Uterus (tissue), 3 donors: ENCODE measurements at regions not wholly inside any gene's neighbourhood (a gene's known extent, or its start where the extent isn't known, plus 50 kb on each side); places are given as distances from the start of the nearest gene placed in this dataset.

ENCODE experiments used
- DNase-seq, 2 donors: peaks; one replicate each; pipeline ENCODE4 v3.0.0-alpha.2; 2019 to 2020
- H3K27ac ChIP-seq, 2 donors: fragments of 200-600 bp; sonication (generic); 1 replicate in 1 of 2; 2 replicates in 1 of 2; pipeline ENCODE4 v1.5.1; 2016 to 2018
- H3K27me3 ChIP-seq, 2 donors: fragments of 200-600 bp; sonication (generic); one replicate each; pipeline ENCODE4 v1.5.1; 2018 to 2019; ENCODE audit warnings: control low read depth in 1 of 2
- H3K36me3 ChIP-seq, 2 donors: fragments of 200-600 bp; sonication (generic); one replicate each; pipeline ENCODE4 v1.5.1; 2019; ENCODE audit warnings: control low read depth in 1 of 2
- H3K4me1 ChIP-seq, 2 donors: fragments of 200-600 bp; sonication (generic); one replicate each; pipeline ENCODE4 v1.5.1; 2018 to 2019; ENCODE audit warnings: control low read depth in 1 of 2
- H3K4me3 ChIP-seq, 2 donors: fragments of 200-600 bp; sonication (generic); 1 replicate in 1 of 2; 2 replicates in 1 of 2; pipeline ENCODE4 v1.5.1; 2018 to 2019; ENCODE audit warnings: mild to moderate bottlenecking in 1 of 2
- H3K9me3 ChIP-seq, 2 donors: fragments of 200-600 bp; sonication (generic); one replicate each; pipeline ENCODE4 v1.5.1; 2019; ENCODE audit warnings: control low read depth in 1 of 2
- CTCF ChIP-seq, 4 experiments: fragments of 200-600 bp in 2 of 4; fragments of 450-650 bp in 2 of 4; sonication (generic) in 2 of 4; IDR thresholded peaks; one replicate each; pipeline ENCODE4 v1.5.1; 2016 to 2019; ENCODE audit warnings: antibody characterized with exemption in 4 of 4, mild to moderate bottlenecking in 2 of 4, moderate library complexity in 1 of 4
- POLR2A ChIP-seq, 2 donors: fragments of 450-650 bp; IDR thresholded peaks; one replicate each; pipeline ENCODE4 v1.6.1; 2016; ENCODE audit warnings: antibody characterized with exemption in 2 of 2, mild to moderate bottlenecking in 1 of 2, moderate library complexity in 1 of 2
- intact Hi-C: fragments of 100-400 bp; cut with DNase I; formaldehyde crosslinking; loops from one replicate; pipeline ENCODE4 v1.15.1; 2023; ENCODE audit warnings: low total_unique reads
- donor health status: DM: yes; HTN: yes; CAD: no.

GRCh38 chr12:125289970-125290369 lies 224.7 kb downstream of the AACS start:
- no peak overlapping the region for H3K27ac ChIP-seq
- DNase-seq: no peak
- no peaks in the 10 kb centered on the region for H3K4me1 ChIP-seq
- no peaks in the 10 kb centered on the region for H3K36me3 ChIP-seq
- intact Hi-C loops: no loop called here
- TF ChIP-seq POLR2A (IDR thresholded peaks at IDR 0.05): no peak
- no peak for TF ChIP-seq CTCF (IDR thresholded peaks at IDR 0.05)
- no peak overlapping the region for H3K4me3 ChIP-seq
- H3K27me3 ChIP-seq: no peaks in the 10 kb centered on the region
- H3K9me3 ChIP-seq: peaks cover 0 to 4% of the 10 kb centered on the region in 2 donors

GRCh38 chr12:125292700-125293099 lies 227.5 kb downstream of the AACS start:
- Histone ChIP-seq H3K4me1 (no peaks in the 10 kb centered on the region), H3K36me3 (no peaks in the 10 kb centered on the region), H3K27ac (no peak overlapping the region), H3K27me3 (no peaks in the 10 kb centered on the region), H3K9me3 (peaks cover 0 to 4% of the 10 kb centered on the region in 2 donors), H3K4me3 (no peak overlapping the region)
- intact Hi-C loops: no loop called here
- TF ChIP-seq CTCF (IDR thresholded peaks at IDR 0.05) (no peak), POLR2A (IDR thresholded peaks at IDR 0.05) (no peak)
- no peak for DNase-seq

GRCh38 chr12:125295550-125295949 lies 230.3 kb downstream of the AACS start:
- Histone ChIP-seq H3K27ac (no peak overlapping the region), H3K9me3 (peaks cover 0 to 4% of the 10 kb centered on the region in 2 donors), H3K27me3 (no peaks in the 10 kb centered on the region), H3K4me3 (no peak overlapping the region), H3K36me3 (no peaks in the 10 kb centered on the region), H3K4me1 (no peaks in the 10 kb centered on the region)
- intact Hi-C loops: no loop called here
- DNase-seq: no peak
- no peak for TF ChIP-seq CTCF (IDR thresholded peaks at IDR 0.05)
- TF ChIP-seq POLR2A (IDR thresholded peaks at IDR 0.05): no peak

- intact Hi-C loops: no loop called here
- H3K9me3 ChIP-seq: peaks cover 0 to 4% of the 10 kb centered on the region in 2 donors
- H3K4me3 ChIP-seq: no peak overlapping the region
- no peaks in the 10 kb centered on the region for H3K4me1 ChIP-seq
- no peak overlapping the region for H3K27ac ChIP-seq
- no peak for DNase-seq
- no peak for TF ChIP-seq POLR2A (IDR thresholded peaks at IDR 0.05)
- no peaks in the 10 kb centered on the region for H3K27me3 ChIP-seq
- no peaks in the 10 kb centered on the region for H3K36me3 ChIP-seq
Observed at GRCh38 chr12:125296701-125297100, 231.5 kb downstream of the AACS start.

DNA sequence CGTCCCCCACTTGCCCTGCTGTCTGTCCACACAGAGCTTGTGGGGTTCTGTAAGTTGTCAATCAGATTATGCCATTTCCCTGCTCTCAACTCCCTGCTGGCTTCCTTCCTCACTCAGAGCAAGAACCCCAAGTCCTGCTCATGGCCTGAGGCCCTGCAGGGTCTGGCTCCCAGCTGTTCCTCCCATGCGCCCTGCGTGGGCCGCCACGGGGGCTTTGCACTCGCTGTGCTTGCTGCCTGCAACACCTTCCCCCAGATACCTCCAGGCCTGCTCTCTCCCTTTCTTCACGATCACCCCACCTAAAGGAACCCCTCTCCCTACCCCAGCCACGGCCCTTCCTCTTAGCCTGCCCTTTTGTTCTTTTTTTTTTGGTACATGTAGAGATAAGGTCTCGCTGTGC lies 234.6 kb downstream of the AACS start:
- H3K36me3 ChIP-seq: no peaks in the 10 kb centered on the region
- intact Hi-C loops: no loop called here
- no peak for DNase-seq

More for the DNA sequence above, 234.6 kb downstream of the AACS start:
- no peak for TF ChIP-seq CTCF (IDR thresholded peaks at IDR 0.05)
- no peak for TF ChIP-seq POLR2A (IDR thresholded peaks at IDR 0.05)
- Histone ChIP-seq H3K27ac (no peak overlapping the region), H3K4me1 (no peaks in the 10 kb centered on the region), H3K27me3 (no peaks in the 10 kb centered on the region), H3K9me3 (no peaks in the 10 kb centered on the region), H3K4me3 (no peak overlapping the region)
